Astrocyte of the spinal cord (primary cell): ENCODE measurements at regions not wholly inside any gene's neighbourhood (a gene's known extent, or its start where the extent isn't known, plus 50 kb on each side); places are given as distances from the start of the nearest gene placed in this dataset.

Experiments
- DNase-seq: peaks from one replicate; pipeline ENCODE4 v3.0.0; 2011; ENCODE audit warnings: low read depth, low spot score
- H3K4me3 ChIP-seq: 2 replicates; pipeline ENCODE4 v1.5.1; 2011; ENCODE audit warnings: low read depth, mild to moderate bottlenecking, low read length, moderate library complexity
- in situ Hi-C: cut with HindIII; loops from 2 replicates; pipeline ENCODE4 v1.10.0; 2017; ENCODE audit warnings: low sequenced_read_pairs
- TF ChIP-seq, protein P1 (sequence below): IDR thresholded peaks from 2 replicates; pipeline ENCODE4 v1.5.1; 2012; ENCODE audit warnings: low read depth, mild to moderate bottlenecking, low read length, inconsistent platforms

- in situ Hi-C loops: no loop called here
- DNase-seq: no peak
- TF ChIP-seq, protein P1, sequence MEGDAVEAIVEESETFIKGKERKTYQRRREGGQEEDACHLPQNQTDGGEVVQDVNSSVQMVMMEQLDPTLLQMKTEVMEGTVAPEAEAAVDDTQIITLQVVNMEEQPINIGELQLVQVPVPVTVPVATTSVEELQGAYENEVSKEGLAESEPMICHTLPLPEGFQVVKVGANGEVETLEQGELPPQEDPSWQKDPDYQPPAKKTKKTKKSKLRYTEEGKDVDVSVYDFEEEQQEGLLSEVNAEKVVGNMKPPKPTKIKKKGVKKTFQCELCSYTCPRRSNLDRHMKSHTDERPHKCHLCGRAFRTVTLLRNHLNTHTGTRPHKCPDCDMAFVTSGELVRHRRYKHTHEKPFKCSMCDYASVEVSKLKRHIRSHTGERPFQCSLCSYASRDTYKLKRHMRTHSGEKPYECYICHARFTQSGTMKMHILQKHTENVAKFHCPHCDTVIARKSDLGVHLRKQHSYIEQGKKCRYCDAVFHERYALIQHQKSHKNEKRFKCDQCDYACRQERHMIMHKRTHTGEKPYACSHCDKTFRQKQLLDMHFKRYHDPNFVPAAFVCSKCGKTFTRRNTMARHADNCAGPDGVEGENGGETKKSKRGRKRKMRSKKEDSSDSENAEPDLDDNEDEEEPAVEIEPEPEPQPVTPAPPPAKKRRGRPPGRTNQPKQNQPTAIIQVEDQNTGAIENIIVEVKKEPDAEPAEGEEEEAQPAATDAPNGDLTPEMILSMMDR: no peak
- no peak overlapping the region for H3K4me3 ChIP-seq
These were observed 432.1 kb upstream of the TEX13C start for GRCh38 chrX:124887572-124887971.

DNA sequence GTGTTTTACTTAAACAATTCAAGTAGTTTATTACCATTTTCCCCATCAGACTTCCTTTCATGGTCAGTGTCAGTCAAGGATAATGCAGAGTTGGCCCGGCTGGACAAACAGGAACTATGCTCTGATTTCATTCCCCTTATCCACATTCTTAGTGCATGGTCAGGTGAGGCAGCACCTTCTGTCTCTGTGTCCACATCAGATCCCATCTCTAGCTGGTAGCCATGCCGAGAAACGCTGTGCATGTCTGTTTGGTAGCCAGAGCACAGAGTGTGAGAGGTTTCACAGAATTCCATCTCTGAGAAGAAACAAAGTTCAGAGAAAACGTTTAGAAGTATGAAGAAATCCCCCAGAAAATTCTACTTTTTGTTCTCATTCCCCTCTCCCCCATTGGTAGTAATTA, 423.7 kb upstream of the TEX13C start:
- no peak overlapping the region for H3K4me3 ChIP-seq
- in situ Hi-C loops: no loop called here
- TF ChIP-seq, protein P1: no peak
- DNase-seq: no peak

DNA sequence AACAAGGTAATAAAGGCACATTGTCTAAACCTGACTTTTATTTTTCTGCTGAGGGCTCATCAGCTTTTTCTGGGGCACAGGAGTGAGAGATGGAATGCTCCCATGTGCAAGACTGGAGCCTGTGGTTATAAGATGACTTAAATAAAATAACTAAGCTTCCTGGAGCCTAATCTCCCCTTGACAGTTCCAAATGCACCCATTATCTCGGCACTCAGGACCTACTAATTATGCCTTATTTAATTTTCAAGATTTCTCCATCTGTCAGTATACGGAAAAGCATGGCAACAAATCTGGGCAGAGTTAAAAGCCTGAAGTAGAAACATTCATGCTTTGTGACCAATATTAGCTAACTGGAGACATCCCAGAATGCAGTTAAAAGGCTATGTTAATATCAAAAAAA, 416.7 kb upstream of the TEX13C start:
- DNase-seq: no peak
- in situ Hi-C loops: no loop called here
- TF ChIP-seq, protein P1: no peak
- no peak overlapping the region for H3K4me3 ChIP-seq

DNA sequence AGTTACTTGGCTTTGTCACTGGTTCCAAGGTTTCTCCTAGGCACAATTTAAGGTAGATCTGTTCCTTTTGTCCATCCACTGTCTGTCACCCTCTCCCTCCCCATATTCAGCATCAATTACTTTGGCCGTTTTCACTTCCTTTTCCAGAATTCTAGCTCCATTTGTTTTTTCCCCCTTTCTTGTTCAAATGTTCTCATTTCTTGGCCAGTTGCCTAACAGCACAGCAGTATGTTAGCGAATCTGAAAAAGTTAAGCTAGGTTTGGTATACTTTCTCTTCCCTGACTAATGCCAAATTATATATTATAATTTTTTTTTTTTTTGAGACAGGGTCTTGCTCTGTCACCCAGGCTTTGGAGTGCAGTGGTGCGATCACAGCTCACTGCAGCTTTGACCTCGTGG, 409.1 kb upstream of the TEX13C start:
- TF ChIP-seq, protein P1: no peak
- H3K4me3 ChIP-seq: no peak overlapping the region
- in situ Hi-C loops: no loop called here
- no peak for DNase-seq

GRCh38 chrX:124917011-124917410, 402.7 kb upstream of the TEX13C start:
- TF ChIP-seq, protein P1: no peak
- no peak for DNase-seq
- H3K4me3 ChIP-seq: no peak overlapping the region
- in situ Hi-C loops: no loop called here

DNA sequence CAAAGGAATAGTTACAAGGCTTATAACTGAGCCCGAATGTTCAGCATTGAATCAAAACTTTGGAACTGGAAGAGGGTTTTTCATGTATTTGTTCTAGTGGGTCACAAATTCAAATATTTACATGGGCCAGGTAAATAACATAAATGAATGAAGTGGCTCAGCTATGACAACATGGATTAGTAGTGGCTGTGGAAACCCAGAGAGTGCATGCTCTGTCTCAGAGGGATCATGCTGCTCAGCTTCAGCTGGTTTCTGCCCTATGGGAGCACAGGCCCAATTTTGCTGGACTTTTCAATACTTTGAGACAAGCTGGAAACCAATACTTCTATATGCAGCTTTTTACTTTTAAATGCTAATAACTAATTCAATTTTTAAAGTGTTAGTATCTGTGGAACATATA, 394.0 kb upstream of the TEX13C start:
- TF ChIP-seq, protein P1: no peak
- DNase-seq: no peak
- in situ Hi-C loops: no loop called here
- H3K4me3 ChIP-seq: no peak overlapping the region

GRCh38 chrX:124931241-124931640, 388.4 kb upstream of the TEX13C start:
- no peak overlapping the region for H3K4me3 ChIP-seq
- TF ChIP-seq, protein P1: no peak
- in situ Hi-C loops: no loop called here
- no peak for DNase-seq
